ENCODE measurements at regions not wholly inside any gene's neighbourhood (a gene's known extent, or its start where the extent isn't known, plus 50 kb on each side); places are given as distances from the start of the nearest gene placed in this dataset.

DNA sequence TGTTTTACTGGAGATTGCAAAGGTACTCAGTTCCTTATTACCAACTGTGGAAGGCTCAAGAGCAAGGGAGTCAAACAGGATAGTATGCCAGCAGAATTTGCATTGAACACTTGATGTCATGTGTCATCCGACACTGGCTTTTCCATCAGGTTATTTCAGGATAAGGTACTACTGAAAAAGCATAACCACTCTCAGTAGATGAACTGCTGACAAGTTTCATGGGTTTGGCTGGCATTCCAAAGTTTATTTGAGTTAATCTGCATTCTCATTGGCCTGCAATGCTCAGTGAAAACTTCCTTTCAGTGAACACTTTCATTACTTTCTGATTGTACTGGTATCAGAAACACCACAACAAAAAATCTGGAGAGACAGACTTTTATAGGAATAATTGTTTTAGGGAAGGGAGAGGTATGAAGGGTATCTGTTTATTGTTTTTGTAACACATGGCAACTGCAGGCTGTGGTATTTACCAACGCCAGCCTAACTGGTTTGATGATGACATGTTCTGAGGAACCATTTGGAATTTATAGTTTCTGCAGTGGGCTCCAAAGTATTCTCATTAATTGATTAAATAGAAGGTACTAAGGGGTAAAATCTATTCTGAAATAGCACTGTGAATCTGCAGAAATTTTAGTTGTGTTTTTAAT, 345.7 kb upstream of the NR3C2 start:
- H2AFZ ChIP-seq (ENCODE audit: control insufficient read depth, low read length), result no peak overlapping the region
- no peaks in the 10 kb centered on the region for H3K4me1 ChIP-seq (ENCODE audit: control insufficient read depth, extremely low read depth, insufficient read depth, low read length)
- no peak overlapping the region for H3K27ac ChIP-seq (ENCODE audit: control insufficient read depth, insufficient read depth, low read length)
- TF ChIP-seq, protein P1, sequence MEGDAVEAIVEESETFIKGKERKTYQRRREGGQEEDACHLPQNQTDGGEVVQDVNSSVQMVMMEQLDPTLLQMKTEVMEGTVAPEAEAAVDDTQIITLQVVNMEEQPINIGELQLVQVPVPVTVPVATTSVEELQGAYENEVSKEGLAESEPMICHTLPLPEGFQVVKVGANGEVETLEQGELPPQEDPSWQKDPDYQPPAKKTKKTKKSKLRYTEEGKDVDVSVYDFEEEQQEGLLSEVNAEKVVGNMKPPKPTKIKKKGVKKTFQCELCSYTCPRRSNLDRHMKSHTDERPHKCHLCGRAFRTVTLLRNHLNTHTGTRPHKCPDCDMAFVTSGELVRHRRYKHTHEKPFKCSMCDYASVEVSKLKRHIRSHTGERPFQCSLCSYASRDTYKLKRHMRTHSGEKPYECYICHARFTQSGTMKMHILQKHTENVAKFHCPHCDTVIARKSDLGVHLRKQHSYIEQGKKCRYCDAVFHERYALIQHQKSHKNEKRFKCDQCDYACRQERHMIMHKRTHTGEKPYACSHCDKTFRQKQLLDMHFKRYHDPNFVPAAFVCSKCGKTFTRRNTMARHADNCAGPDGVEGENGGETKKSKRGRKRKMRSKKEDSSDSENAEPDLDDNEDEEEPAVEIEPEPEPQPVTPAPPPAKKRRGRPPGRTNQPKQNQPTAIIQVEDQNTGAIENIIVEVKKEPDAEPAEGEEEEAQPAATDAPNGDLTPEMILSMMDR (optimal IDR thresholded peaks at IDR 0.05 in 1 of 3, IDR thresholded peaks at IDR 0.05 in 1 of 3, conservative IDR thresholded peaks at IDR 0.05 in 1 of 3; ENCODE audit: extremely low read depth in 1 of 3, insufficient read depth in 2 of 3, low read length in 3 of 3), result no peak
- no peak for TF ChIP-seq EZH2 (IDR thresholded peaks at IDR 0.05; ENCODE audit: low read length)
- no peak overlapping the region for H3K4me3 ChIP-seq (ENCODE audit: control insufficient read depth in 2 of 3, extremely low read depth in 1 of 3, insufficient read depth in 2 of 3, low read depth in 1 of 3, low read length in 3 of 3)
- dilution Hi-C loops (cut with MboI; ENCODE audit: extremely low pct_ligation_motif_present, low sequenced_read_pairs), result no loop called here
- H3K9me1 ChIP-seq (ENCODE audit: control insufficient read depth, extremely low read depth, insufficient read depth, low read length), result no peaks in the 10 kb centered on the region
- H4K20me1 ChIP-seq (ENCODE audit: control insufficient read depth, extremely low read depth, insufficient read depth, low read length), result no peaks in the 10 kb centered on the region
- no peaks in the 10 kb centered on the region for H3K9me3 ChIP-seq (ENCODE audit: control insufficient read depth, low read depth, low read length)
- no peaks in the 10 kb centered on the region for H3K27me3 ChIP-seq (ENCODE audit: control insufficient read depth, extremely low read depth, insufficient read depth, low read length)
- DNase-seq (ENCODE audit: low read depth, low spot score) (no peak), FAIRE-seq (no peak)
- no peaks in the 10 kb centered on the region for H3K79me2 ChIP-seq (ENCODE audit: control insufficient read depth, insufficient read depth, low read length)
- no peak overlapping the region for H3K9ac ChIP-seq (ENCODE audit: control insufficient read depth, extremely low read depth, insufficient read depth, low read length)
- no peaks in the 10 kb centered on the region for H3K36me3 ChIP-seq (ENCODE audit: control insufficient read depth in 2 of 2, extremely low read depth in 1 of 2, insufficient read depth in 2 of 2, low read length in 2 of 2)
- no peak overlapping the region for H3K4me2 ChIP-seq (ENCODE audit: control insufficient read depth, extremely low read depth, insufficient read depth, low read depth, low read length)

DNA sequence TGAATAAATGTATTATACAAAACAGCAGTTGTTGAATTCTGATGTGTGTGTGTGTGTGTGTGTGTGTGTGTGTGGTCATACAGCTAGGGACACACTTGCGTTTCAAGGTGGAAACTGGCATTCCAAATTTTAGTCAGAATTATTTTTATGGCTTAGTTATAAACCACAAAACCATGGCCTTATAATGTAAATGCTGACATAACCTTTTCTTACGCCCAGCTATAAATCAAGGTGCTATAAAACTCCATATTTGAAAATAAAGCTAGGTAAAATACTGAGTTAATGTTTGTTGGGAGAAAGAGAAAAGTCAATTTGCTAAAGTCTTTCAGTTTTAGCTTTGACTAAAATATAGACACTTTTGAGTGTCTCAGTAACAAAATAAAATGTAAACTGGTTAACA, 345.1 kb upstream of the NR3C2 start:
- H2AFZ ChIP-seq (ENCODE audit: control insufficient read depth, low read length), result no peak overlapping the region
- no peaks in the 10 kb centered on the region for H3K36me3 ChIP-seq (ENCODE audit: control insufficient read depth in 2 of 2, extremely low read depth in 1 of 2, insufficient read depth in 2 of 2, low read length in 2 of 2)
- TF ChIP-seq EZH2 (IDR thresholded peaks at IDR 0.05; ENCODE audit: low read length), result no peak
- TF ChIP-seq, protein P1 (optimal IDR thresholded peaks at IDR 0.05 in 1 of 3, IDR thresholded peaks at IDR 0.05 in 1 of 3, conservative IDR thresholded peaks at IDR 0.05 in 1 of 3; ENCODE audit: extremely low read depth in 1 of 3, insufficient read depth in 2 of 3, low read length in 3 of 3), result no peak
- no peaks in the 10 kb centered on the region for H3K4me1 ChIP-seq (ENCODE audit: control insufficient read depth, extremely low read depth, insufficient read depth, low read length)
- no peaks in the 10 kb centered on the region for H4K20me1 ChIP-seq (ENCODE audit: control insufficient read depth, extremely low read depth, insufficient read depth, low read length)
- H3K9me1 ChIP-seq (ENCODE audit: control insufficient read depth, extremely low read depth, insufficient read depth, low read length), result no peaks in the 10 kb centered on the region
- no peaks in the 10 kb centered on the region for H3K27me3 ChIP-seq (ENCODE audit: control insufficient read depth, extremely low read depth, insufficient read depth, low read length)
- dilution Hi-C loops (cut with MboI; ENCODE audit: extremely low pct_ligation_motif_present, low sequenced_read_pairs), result no loop called here
- no peak for DNase-seq (ENCODE audit: low read depth, low spot score)
- H3K9me3 ChIP-seq (ENCODE audit: control insufficient read depth, low read depth, low read length), result no peaks in the 10 kb centered on the region
- H3K9ac ChIP-seq (ENCODE audit: control insufficient read depth, extremely low read depth, insufficient read depth, low read length), result no peak overlapping the region
- no peak overlapping the region for H3K27ac ChIP-seq (ENCODE audit: control insufficient read depth, insufficient read depth, low read length)
- no peak overlapping the region for H3K4me2 ChIP-seq (ENCODE audit: control insufficient read depth, extremely low read depth, insufficient read depth, low read depth, low read length)
- FAIRE-seq, result no peak
- no peak overlapping the region for H3K4me3 ChIP-seq (ENCODE audit: control insufficient read depth in 2 of 3, extremely low read depth in 1 of 3, insufficient read depth in 2 of 3, low read depth in 1 of 3, low read length in 3 of 3)
- no peaks in the 10 kb centered on the region for H3K79me2 ChIP-seq (ENCODE audit: control insufficient read depth, insufficient read depth, low read length)
